Kidney glomerular epithelial cell (primary cell): ENCODE measurements at regions not wholly inside any gene's neighbourhood (a gene's known extent, or its start where the extent isn't known, plus 50 kb on each side); places are given as distances from the start of the nearest gene placed in this dataset.
A peak's percentile ranks its signal among the peaks of the same experiment; 100 is the strongest.

Source experiments
- DNase-seq: peaks from one replicate; lab custom pipeline; 2025; lab: John Stamatoyannopoulos, UW

GRCh38 chr2:147133286-147133908 lies 711.4 kb upstream of the ACVR2A start:
- DNase-seq, result peak; percentile 45

DNA sequence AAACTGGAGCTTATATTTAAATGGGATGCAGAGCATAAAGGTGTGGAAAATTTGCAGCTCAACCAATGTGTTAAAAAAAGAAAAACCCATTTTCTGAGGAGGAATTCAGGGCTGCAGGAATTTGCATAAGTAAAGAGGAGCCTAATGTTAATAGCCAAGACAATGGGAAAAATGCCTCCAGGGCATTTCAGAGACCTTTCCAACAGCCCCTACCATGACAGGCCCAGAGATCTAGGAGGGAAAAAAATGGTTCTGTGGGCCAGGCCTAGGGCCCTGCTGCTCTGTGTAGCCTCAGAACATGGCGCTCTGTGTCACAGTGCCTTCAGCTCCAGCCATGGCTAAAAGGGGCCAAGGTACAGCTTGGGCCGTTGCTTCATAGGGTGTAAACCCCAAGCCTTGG lies 719.7 kb upstream of the ACVR2A start:
- DNase-seq, result no peak

DNA sequence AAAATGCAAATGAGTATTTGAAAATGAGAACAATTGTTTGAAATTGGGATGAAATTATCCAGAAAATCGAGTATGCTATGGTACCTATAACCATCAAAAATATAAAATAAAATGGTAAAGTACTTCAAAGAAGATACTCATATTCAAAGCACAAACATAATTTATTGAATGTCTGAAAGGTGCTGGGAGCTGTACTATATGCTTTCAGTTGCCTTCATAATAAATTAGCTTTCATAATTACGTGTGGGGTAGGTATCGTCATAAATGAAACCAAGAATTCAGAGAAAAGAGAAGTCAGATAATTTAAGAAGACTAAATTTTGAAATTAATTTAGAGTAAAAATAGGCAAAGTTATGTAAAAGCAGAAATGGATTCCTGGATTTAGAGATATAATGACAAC lies 721.9 kb upstream of the ACVR2A start:
- DNase-seq, result no peak

GRCh38 chr2:147110962-147111361 lies 733.9 kb upstream of the ACVR2A start:
- no peak for DNase-seq

DNA sequence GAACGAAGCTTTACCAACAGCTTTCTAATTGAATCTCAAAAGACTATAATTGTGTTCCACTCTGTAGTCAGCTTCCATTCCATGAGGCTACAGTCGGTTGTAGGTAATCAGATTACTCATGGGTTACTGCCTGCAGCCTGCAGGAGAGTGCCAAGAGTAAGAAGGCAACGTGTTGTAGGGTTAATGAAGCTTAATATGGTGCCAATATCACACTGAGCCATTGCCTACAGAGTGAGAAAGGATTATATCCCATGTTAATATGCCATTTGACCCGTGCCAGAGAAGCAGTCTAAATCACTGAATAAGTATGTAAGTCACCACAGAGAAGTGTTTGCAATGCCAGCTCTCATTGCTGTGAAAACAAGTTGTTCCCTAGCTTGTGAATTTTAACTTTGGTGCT lies 734.5 kb upstream of the ACVR2A start:
- peak; percentile 47 for DNase-seq

DNA sequence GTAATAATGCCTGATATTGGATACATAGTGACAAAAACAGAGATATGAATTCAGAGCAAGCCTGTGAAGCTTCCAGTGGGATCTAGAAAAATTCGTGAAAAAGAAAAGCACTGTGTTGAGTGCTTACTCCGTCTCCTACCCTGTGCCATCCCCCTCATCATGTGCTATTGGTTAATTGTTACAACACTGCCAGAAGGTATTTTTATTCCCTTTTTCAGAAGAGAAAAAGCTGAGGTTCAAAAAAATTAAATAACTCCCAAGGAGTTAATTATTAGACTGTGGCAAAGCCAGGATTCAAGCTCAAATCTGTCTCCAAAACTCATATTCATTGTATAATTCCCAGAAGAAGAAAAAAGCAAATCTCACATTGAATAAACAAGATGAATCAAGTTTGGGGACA lies 735.5 kb upstream of the ACVR2A start:
- peak; percentile 29 for DNase-seq

GRCh38 chr2:147108548-147108947 lies 736.3 kb upstream of the ACVR2A start:
- DNase-seq, result peak; percentile 78

DNA sequence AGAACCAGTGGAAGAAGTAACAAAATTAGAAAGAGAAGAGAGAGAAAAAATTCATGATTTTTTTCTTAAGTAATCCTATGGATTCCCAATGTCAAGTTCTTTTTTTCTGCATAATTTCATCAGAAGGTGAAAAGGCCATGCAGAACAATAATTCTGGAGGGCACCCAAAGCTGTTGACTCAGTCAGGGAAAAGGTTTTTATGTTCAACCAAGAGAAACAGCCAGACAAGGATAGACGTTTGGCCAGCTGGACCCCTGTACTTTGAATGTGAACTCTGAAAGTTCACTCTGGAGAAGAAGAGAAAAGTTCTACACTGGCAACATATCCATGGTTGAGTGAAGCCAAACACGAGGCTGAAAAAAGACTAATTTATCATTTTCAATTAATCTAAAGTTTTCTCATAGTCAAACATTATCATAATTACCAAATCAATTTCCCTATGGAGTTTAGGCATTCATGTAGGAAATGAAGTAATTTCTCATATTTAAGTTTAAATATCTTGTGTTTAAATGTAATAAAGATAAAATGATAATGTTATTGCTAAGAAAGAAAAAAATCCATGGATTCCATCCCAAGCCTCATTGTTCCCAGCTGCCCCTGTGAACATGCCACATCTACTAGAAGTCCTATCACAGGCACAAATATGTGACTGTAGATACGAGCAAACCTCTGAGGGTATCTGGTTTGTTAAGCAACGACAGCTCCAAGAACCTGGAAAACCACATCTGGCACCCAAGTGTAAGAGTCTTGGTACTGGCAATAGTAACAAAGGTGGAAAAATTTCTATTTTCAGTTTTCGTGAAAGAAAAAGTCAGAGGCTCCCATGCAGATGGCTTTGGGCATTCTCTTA lies 742.7 kb upstream of the ACVR2A start:
- no peak for DNase-seq

GRCh38 chr2:147100406-147101035 lies 744.3 kb upstream of the ACVR2A start:
- no peak for DNase-seq

- no peak for DNase-seq
These were observed 745.0 kb upstream of the ACVR2A start for GRCh38 chr2:147099845-147100244.

DNA sequence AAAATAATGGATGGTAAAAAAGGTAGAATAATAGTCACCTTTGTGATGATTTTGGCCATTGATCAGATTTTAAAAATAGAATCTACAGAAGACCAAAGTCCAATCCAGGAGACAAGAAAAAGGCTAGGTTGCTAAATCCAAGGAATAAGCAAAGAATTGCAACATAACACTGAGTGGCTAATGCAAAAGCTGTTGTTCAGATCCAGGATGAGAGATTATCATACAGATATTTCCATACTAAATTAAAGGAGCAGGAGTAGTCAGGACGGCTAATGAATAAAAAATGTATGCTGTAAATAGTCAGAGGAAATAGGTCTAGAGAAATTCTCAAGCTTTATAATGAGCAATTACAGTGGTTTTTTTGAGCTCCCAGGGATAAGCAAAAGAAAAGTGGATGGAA lies 745.9 kb upstream of the ACVR2A start:
- no peak for DNase-seq

DNA sequence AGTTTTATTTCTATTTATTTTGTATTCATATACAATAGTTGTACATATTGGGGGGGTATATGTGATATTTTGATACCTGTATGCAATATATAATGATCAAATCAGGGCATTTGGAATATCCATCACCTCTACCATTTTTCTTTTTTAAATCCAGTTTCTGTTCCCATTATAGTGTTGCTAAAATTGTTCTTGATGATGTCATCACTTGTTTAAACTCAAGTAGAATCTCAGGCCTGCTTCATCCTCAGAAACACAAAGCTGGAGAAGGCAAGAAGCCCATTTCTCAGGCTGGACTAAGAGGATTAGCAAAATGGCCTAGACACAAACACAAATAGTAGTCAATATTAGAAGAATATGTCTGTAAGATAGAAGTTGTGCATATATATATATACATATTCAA lies 747.1 kb upstream of the ACVR2A start:
- DNase-seq, result no peak

GRCh38 chr2:147096671-147097070 lies 748.2 kb upstream of the ACVR2A start:
- no peak for DNase-seq

- no peak for DNase-seq
These were observed 749.5 kb upstream of the ACVR2A start for GRCh38 chr2:147095376-147095775.

DNA sequence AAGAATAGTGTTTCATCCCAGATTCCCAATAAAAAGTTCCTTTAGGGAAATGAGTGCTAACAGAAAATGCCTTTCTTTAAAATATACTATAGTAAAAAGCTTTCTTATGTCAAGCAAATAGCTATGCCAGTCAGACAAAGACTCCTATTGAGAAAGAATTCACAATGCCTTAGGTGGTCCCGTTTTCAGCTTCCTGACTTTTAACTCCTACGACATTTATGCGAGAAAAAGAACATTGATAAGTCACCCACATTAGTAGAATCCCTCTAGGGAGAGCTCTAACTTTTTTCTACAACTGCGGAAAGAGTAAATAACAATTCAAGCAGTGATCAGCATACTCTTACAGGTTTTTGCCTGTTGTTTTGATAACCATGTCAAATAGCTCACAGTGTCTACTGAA lies 750.8 kb upstream of the ACVR2A start:
- DNase-seq, result no peak

DNA sequence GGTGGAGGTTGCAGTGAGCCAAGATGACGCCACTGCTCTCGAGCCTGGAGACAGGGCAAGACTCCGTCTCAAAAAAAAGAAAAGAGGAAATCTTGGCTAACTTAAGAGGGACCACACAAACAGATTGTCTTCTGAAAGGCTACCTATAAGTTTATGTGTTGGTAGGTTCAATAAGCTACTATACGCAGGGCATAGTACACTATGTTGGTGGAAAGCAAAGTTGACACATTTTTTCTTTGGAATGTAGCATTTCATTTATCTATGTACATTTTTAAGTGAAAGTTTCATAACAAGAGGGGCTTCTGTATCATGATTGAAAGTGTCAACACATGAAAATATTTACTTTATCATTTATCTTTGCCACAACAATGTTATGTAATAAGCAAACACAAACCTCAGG lies 752.6 kb upstream of the ACVR2A start:
- DNase-seq, result no peak

GRCh38 chr2:147091448-147091847 lies 753.4 kb upstream of the ACVR2A start:
- DNase-seq, result no peak

DNA sequence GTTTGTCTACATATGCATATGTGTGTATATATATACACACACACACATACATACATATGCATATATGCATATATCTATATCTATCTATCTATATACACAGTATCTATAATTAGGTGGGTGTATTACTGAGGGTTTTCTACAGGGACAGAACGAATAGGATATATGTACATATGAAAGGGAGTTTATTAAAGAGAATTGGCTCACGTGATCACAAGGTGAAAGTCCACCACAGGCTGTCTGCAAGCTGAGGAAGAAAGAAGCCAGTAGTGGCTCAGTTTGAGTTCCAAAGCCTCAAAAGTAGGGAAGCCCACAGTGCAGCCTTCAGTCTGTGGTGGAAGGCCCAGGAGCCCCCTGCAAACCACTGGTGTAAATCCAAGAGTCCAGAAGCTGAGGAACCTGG lies 756.0 kb upstream of the ACVR2A start:
- no peak for DNase-seq

DNA sequence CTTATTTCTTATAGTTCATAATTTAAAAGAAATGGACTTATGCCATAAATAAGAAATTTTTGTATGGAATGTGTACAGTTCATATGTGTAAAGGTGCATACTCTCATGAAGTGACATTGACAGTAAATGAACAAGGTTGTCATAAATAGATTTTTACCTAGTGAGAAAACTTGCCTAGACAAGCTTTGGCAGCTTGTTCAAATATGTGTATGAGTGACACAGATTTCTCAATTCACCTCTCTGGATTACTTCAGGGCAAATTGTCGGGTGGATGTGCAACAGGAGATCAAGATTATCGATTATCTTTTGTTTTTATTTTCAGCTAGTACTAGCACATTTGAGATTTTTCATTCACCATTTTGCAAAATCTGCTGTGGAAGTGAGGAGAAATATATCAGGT lies 758.1 kb upstream of the ACVR2A start:
- DNase-seq, result no peak

- no peak for DNase-seq
These were observed 761.2 kb upstream of the ACVR2A start for GRCh38 chr2:147083664-147084063.

GRCh38 chr2:147082850-147083522 lies 761.8 kb upstream of the ACVR2A start:
- DNase-seq, result peak; percentile 53

- no peak for DNase-seq
These were observed 763.0 kb upstream of the ACVR2A start for GRCh38 chr2:147081831-147082230.

DNA sequence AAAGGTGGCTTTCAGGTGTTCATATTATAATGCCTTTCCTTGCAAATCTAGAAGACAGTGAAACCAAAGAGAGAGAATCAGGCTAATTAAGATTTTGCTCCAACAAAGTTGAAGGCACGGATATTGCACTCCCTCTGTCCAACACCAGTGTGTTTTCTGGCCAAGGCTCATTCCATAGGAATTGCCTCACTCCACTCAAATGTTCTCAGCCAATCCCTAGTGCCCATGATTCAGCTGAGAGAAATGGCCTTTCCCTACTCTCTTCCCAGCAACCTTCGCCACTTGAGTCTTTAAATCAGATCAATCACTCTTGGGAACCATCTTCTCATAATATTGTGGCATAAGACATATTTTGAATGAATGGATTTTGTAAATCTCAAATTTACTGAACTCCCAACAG lies 768.2 kb upstream of the ACVR2A start:
- no peak for DNase-seq
